Astrocyte of the spinal cord (primary cell): ENCODE measurements at regions not wholly inside any gene's neighbourhood (a gene's known extent, or its start where the extent isn't known, plus 50 kb on each side); places are given as distances from the start of the nearest gene placed in this dataset.

Experiments
- DNase-seq: peaks from one replicate; pipeline ENCODE4 v3.0.0; 2011; ENCODE audit warnings: low read depth, low spot score
- H3K4me3 ChIP-seq: 2 replicates; pipeline ENCODE4 v1.5.1; 2011; ENCODE audit warnings: low read depth, mild to moderate bottlenecking, low read length, moderate library complexity
- CTCF ChIP-seq: IDR thresholded peaks from 2 replicates; pipeline ENCODE4 v1.5.1; 2012; ENCODE audit warnings: low read depth, mild to moderate bottlenecking, low read length, inconsistent platforms
- in situ Hi-C: cut with HindIII; loops from 2 replicates; pipeline ENCODE4 v1.10.0; 2017; ENCODE audit warnings: low sequenced_read_pairs

GRCh38 chr16:9308356-9308801 lies 216.9 kb downstream of the HAPSTR1 start:
- no peak for DNase-seq
- H3K4me3 ChIP-seq, result no peak overlapping the region
- in situ Hi-C loops, result no loop called here
- TF ChIP-seq CTCF, result no peak

- DNase-seq, result no peak
- no peak overlapping the region for H3K4me3 ChIP-seq
- in situ Hi-C loops, result no loop called here
- no peak for TF ChIP-seq CTCF
Observed at GRCh38 chr16:9308850-9309249, 217.4 kb downstream of the HAPSTR1 start.

GRCh38 chr16:9309844-9310243 lies 218.4 kb downstream of the HAPSTR1 start:
- in situ Hi-C loops, result no loop called here
- DNase-seq, result no peak
- TF ChIP-seq CTCF, result no peak
- no peak overlapping the region for H3K4me3 ChIP-seq

- H3K4me3 ChIP-seq, result no peak overlapping the region
- TF ChIP-seq CTCF, result no peak
- in situ Hi-C loops, result no loop called here
- DNase-seq, result no peak
Observed at GRCh38 chr16:9311303-9311954, 220.0 kb downstream of the HAPSTR1 start.

GRCh38 chr16:9316008-9316407 lies 224.6 kb downstream of the HAPSTR1 start:
- TF ChIP-seq CTCF, result no peak
- in situ Hi-C loops, result no loop called here
- DNase-seq, result no peak
- no peak overlapping the region for H3K4me3 ChIP-seq

GRCh38 chr16:9316615-9317014 lies 225.2 kb downstream of the HAPSTR1 start:
- DNase-seq, result no peak
- TF ChIP-seq CTCF, result no peak
- in situ Hi-C loops, result no loop called here
- no peak overlapping the region for H3K4me3 ChIP-seq
